Panc1 (cell line): ENCODE measurements at regions not wholly inside any gene's neighbourhood (a gene's known extent, or its start where the extent isn't known, plus 50 kb on each side); places are given as distances from the start of the nearest gene placed in this dataset.

Experiments
- POLR2AphosphoS5 ChIP-seq: IDR thresholded peaks from 2 replicates; pipeline ENCODE4 v1.6.1; 2012; ENCODE audit warnings: mild to moderate bottlenecking, low read depth, low read length, moderate library complexity
- TF ChIP-seq, protein P1 (sequence below): fragments of 450-650 bp; IDR thresholded peaks from 2 replicates; pipeline ENCODE4 v1.5.1; 2017; ENCODE audit warnings: mild to moderate bottlenecking

DNA sequence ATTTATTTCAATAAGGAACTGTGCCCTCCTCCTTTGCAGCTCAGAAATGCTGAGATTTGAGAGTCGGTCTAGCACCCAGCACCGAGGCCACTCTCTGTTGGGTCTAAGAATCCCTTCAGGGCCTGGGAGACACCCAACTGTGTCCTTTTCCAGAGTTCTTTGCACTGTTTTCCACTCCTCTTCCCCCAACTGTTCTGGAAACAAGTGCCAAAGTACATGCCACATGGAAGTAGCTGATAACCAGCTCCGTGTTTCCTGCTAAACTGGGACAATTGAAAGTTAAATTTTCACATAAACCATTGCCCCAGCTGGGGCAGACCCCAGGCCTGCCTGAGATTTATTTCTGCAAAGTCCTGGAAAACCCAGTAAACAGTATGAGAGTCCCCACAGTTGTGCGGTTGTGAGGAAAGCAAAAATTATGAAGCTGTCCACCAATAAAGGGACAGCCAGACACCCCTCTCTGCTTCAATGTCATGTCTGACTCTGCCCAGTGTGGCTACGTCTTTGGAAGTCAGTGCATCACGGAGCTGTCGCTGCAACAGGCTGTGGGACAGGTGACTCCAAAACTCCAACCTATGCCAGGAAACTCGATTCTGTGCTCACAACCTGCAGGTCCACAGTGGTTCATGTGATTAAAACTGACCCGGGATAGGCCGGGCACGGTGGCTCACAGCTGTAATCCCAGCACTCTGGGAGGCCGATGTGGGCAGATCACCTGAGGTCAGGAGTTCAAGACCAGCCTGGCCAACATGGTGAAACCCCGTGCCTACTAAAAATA lies 178.0 kb upstream of the AFDN start:
- TF ChIP-seq, protein P1, sequence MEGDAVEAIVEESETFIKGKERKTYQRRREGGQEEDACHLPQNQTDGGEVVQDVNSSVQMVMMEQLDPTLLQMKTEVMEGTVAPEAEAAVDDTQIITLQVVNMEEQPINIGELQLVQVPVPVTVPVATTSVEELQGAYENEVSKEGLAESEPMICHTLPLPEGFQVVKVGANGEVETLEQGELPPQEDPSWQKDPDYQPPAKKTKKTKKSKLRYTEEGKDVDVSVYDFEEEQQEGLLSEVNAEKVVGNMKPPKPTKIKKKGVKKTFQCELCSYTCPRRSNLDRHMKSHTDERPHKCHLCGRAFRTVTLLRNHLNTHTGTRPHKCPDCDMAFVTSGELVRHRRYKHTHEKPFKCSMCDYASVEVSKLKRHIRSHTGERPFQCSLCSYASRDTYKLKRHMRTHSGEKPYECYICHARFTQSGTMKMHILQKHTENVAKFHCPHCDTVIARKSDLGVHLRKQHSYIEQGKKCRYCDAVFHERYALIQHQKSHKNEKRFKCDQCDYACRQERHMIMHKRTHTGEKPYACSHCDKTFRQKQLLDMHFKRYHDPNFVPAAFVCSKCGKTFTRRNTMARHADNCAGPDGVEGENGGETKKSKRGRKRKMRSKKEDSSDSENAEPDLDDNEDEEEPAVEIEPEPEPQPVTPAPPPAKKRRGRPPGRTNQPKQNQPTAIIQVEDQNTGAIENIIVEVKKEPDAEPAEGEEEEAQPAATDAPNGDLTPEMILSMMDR = no peak
- TF ChIP-seq POLR2AphosphoS5 = no peak
